Activated CD4-positive, alpha-beta T cell treated with anti-CD3 and anti-CD28 coated beads, Interleukin-2, amount 10 ng/mL, durations not matched to agents 24 days and 14 days (primary cell): ENCODE measurements at regions not wholly inside any gene's neighbourhood (a gene's known extent, or its start where the extent isn't known, plus 50 kb on each side); places are given as distances from the start of the nearest gene placed in this dataset.

ENCODE experiments used
- DNase-seq: peaks from one replicate; pipeline ENCODE4 v3.0.0; 2022
- H3K27ac Mint-ChIP-seq: one replicate; pipeline ENCODE4 v1.8.0; 2022; ENCODE audit warnings: mild to moderate bottlenecking, mixed read lengths
- H3K27me3 Mint-ChIP-seq: one replicate; pipeline ENCODE4 v1.8.0; 2022; ENCODE audit warnings: mixed read lengths
- H3K36me3 Mint-ChIP-seq: one replicate; pipeline ENCODE4 v1.8.0; 2022; ENCODE audit warnings: low read depth, mild to moderate bottlenecking, mixed read lengths
- H3K4me1 Mint-ChIP-seq: one replicate; pipeline ENCODE4 v1.8.0; 2021; ENCODE audit warnings: mixed read lengths
- H3K4me3 Mint-ChIP-seq: one replicate; pipeline ENCODE4 v1.8.0; 2022; ENCODE audit warnings: mild to moderate bottlenecking, moderate library complexity, mixed read lengths
- H3K9me3 Mint-ChIP-seq: one replicate; pipeline ENCODE4 v1.8.0; 2021; ENCODE audit warnings: mixed read lengths
- intact Hi-C: fragments of 100-400 bp; cut with micrococcal nuclease; formaldehyde crosslinking; loops from one replicate; pipeline ENCODE4 v1.15.1; 2023

DNA sequence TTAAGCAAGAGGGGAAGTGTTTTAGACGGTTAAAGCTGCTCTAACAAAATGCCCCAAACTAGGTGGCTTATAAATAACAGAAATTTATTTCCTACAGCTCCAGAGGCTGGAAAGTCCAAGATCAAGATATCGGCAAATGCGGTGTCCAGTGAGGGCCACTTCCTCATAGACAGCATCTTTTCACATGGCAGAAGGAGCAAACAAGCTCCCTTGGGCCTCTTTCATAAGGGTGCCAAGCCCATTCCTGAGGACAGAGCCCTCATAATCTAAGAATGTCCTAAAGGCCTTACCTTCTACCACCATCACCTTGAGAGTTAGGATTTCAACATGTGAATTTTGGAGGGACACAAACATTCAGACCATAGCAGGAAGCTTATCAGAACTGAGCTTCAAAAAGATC, 57.3 kb upstream of the PPP1CB start:
- H3K36me3 Mint-ChIP-seq: no peaks in the 10 kb centered on the region
- H3K4me3 Mint-ChIP-seq: no peak overlapping the region
- H3K9me3 Mint-ChIP-seq: no peaks in the 10 kb centered on the region
- H3K27ac Mint-ChIP-seq: no peak overlapping the region
- peaks cover 4% of the 10 kb centered on the region for H3K4me1 Mint-ChIP-seq
- H3K27me3 Mint-ChIP-seq: no peaks in the 10 kb centered on the region
- DNase-seq: no peak
- intact Hi-C loops: no loop called here

DNA sequence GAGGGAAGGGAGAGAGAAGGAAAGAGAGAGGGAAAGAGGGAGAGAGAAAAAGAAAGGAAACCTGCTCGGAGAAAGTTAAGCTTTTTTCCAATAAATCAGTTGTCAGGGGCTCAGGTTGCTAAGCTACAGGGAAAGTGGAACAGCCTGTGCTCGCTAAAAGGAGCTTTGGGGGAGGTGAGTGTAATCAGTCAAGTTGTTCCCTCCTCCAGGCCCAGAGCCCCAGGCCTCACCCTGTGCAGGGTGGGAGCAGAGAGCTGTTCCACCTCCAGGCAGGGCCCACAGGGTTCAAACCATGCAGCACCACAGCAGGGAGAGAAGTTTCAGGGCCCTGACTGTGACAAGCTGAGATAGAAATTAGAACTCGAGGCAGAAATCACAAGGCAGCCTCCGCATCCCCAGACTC, 56.4 kb upstream of the PPP1CB start:
- H3K4me3 Mint-ChIP-seq: no peak overlapping the region
- no peaks in the 10 kb centered on the region for H3K27me3 Mint-ChIP-seq
- H3K36me3 Mint-ChIP-seq: no peaks in the 10 kb centered on the region
- no peaks in the 10 kb centered on the region for H3K9me3 Mint-ChIP-seq
- H3K4me1 Mint-ChIP-seq: peaks cover 4% of the 10 kb centered on the region
- H3K27ac Mint-ChIP-seq: peak overlapping the region; percentile 79
- intact Hi-C loops: no loop called here
- no peak for DNase-seq

DNA sequence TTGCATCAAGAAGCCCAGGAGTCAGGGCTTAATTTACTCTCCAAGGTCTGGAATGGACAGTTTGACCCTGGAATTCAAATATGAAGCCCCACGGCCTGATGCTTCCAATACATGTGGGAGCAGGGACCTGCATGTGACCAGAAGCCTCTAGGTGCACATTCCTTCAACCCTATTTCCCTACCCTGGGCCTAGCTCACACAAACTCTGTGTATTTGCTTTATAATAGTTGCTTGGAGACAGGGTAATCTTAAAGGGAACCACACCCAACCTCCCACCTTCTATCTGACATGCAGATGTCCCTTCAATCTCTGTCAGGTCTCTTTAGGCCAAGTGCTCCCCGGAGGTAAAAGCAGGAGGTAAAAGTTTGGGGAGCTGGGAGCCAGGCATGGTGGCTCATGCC, 55.4 kb upstream of the PPP1CB start:
- Mint-ChIP-seq H3K4me3 (no peak overlapping the region), H3K4me1 (peaks cover 4% of the 10 kb centered on the region), H3K27me3 (no peaks in the 10 kb centered on the region), H3K27ac (no peak overlapping the region), H3K9me3 (no peaks in the 10 kb centered on the region), H3K36me3 (no peaks in the 10 kb centered on the region)
- DNase-seq: no peak
- intact Hi-C loops: no loop called here

DNA sequence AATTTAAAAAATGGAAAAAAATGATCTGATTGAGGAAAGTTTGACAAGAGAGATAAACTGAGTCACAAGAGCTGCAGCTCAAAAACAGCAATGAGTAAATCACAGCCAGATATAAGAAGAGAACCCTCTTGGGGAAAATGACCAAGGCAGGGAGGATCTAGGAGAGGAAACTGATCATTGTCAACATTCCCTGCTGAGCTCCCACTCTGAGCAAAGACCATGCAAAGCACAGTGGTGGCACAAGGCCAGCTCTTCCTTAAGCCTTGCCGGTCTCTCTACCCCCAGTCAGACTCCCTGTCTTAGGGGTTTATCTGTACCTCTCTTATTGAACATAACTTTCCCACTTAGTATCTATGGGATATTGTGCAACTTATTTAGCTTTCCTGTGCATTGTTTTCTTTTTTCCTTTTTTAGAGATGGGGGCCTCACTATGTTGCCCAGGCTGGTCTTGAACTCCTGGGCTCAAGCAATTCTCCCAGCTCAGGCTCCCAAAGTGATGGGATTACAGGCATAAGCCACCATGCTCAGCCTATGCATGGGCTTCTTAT, 54.0 kb upstream of the PPP1CB start:
- intact Hi-C loops: no loop called here
- Mint-ChIP-seq H3K9me3 (peaks cover 4% of the 10 kb centered on the region), H3K27ac (no peak overlapping the region), H3K4me1 (peaks cover 9% of the 10 kb centered on the region), H3K27me3 (no peaks in the 10 kb centered on the region), H3K36me3 (peaks cover 2% of the 10 kb centered on the region), H3K4me3 (no peak overlapping the region)
- DNase-seq: no peak

DNA sequence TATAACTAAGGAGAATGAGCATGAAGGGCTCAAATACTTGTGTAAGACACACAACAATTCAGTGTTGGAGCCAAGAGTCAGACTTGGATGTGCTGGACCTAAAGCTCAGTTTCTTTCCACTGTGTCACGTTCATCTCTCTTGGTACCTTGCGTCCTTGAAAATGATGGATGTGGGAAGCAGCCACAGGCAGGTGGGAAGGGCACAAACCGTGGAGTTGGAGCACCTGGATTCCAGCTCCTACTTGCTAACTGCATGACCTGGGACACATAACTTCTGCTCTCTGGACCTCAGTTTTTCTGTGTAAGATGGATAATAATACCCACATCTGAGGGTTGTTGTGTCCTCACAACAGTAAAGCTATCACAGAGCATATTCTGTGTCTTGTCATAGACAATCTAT, 53.1 kb upstream of the PPP1CB start:
- Mint-ChIP-seq H3K4me1 (peaks cover 9% of the 10 kb centered on the region), H3K27ac (no peak overlapping the region), H3K9me3 (peaks cover 6% of the 10 kb centered on the region), H3K27me3 (no peaks in the 10 kb centered on the region), H3K36me3 (peaks cover 2% of the 10 kb centered on the region), H3K4me3 (no peak overlapping the region)
- no peak for DNase-seq
- intact Hi-C loops: no loop called here
